ENCODE measurements at regions not wholly inside any gene's neighbourhood (a gene's known extent, or its start where the extent isn't known, plus 50 kb on each side); places are given as distances from the start of the nearest gene placed in this dataset.

DNA sequence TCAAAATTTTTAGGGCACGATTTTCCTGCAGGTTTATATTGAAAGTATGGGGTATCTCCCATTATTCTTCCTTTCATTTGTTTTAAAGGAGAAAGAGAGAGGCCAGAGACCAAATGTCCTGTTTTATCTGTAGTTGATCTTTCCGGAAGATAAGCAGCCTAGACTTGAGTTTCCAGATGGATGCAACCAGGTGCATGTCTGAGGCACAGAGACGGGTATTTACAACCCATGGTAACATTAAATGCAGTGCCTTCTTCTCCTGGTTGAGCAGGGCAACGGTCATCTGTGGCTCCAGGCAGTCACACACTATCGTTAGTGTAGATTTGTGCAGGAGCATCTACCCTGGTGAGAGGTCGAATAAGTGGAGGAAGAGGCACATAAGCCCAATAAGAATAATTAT is 1507.1 kb downstream of the UQCRFS1 start:
- DNase-seq, result no peak

DNA sequence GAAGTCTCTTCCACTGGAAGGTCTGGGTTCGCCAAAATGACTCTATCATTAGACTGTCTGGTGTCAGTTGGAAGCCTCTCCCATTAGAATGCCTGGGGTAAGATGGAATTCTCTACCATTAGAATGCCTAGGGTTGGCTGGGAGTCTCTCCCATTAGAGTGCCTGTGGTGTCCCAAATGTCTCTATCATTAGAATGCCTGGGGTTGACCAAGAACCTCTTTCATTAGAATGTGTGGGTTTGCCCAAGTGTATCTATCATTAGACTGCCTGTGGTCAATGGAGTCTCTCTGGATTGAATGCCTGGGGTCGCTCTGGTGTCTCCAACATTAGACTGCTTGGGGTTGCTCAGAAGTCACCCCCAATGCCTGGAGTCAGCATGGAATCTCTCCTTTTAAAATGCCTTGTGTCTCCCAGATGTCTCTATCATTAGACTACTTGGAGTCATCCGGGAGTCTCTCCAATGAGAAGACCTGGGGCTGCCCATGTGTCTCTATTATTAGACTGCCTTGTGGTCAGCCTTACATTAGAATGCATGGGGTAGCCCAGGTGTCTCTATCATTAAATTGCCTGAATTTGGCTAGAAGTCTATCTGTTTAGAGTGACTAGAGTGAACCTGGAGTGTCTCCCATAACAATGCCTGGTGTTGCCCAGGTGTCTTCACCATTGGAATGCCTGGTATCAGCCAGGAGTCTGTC is 1518.4 kb downstream of the UQCRFS1 start:
- DNase-seq, result no peak

DNA sequence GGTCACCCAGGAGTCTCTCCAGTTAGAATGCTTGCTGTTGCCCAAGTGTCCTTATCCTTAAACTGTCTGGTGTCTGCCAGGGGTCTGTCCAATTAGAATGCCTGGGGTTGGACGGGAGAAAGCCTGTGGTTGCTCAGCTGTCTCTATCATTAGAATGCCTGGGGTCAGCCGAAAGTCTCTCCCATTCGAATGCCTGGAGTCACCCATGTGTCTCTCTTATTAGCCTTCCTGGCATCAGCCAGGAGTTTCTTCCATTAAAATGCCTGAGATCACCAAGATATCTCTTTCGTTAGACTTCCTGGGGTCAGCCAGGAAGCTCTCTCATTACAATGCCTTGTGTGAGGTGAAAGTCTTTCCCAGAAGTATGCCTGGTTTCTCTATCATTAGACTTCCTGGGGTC is 1521.0 kb downstream of the UQCRFS1 start:
- DNase-seq, result no peak

DNA sequence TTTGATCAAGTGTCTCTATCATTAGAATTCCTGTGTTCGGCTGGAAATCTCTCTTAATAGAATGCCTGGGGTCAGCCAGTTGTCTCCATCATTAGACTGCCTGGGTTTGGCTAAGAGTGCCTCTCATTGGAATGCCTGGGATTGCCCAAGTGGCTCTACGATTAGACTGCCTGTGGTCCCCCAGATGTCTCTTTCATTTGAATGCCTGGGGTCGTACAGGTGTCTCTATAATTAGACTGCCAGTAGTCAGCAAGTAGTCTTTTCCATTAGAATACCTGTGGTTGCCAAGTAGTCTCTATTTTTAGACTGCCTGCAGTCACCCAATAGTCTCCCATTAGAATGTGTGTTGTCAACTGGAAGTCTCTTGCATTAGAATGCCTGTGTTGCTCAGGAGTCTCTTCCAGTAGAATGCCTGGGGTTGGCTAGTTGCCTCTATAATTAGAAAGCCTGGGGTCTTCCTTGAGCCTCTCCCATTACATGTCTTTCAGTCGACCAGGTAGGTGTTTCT is 1523.2 kb downstream of the UQCRFS1 start:
- DNase-seq, result no peak

DNA sequence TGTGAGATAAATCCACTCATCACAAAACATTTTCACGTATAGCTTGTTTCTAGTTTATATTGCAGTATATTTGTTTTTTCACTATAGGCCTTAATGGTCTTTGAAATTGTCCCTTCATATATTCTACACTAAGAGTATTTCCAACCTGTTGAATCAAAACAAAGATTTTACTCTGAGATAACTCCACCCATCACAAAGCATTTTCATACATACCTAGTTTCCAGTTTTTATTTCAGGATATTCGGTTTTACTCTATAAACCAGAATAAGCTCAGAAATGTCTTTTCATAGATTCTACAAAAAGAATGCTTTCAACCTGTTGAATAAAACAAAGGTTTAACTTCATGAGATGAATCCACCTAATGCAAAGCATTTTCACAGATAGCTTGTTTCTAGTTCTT is 1528.7 kb downstream of the UQCRFS1 start:
- DNase-seq, result no peak

DNA sequence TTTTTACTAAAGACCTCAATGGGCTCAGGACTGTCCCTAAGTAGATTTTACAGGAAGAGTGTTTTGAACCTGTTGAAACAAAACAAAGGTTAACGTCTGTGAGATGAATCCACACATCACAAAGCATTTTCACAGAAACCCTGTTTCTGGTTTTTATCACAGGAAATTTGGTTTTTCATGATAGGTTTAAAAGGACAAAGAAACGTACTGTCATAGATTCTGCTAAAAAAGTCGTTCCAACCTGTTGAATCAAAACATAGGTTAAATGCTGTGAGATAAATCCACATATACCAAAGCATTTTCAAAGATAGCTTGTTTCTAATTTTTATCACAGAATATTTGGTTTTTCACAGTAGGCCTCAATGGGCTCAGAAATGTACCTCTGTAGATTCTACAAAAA is 1531.0 kb downstream of the UQCRFS1 start:
- no peak for DNase-seq

DNA sequence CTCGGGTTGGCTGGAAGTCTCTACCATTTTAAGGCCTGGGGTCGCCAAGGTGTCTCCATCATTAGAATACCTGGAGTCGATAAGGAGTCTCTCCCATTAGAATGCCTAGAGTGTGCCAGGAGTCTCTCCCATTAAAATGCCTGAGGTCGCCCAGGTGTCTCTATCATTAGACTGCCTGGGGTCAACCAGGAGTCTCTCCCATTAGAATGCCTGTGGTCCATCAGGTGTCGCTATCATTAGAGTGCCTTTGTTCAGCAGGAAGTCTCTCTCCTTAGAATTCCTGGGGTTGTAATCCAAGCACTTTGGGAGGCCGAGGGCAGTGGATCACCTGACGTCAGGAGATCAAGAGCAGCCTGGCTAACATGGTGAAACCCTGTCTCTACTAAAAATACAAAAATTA is 1533.0 kb downstream of the UQCRFS1 start:
- DNase-seq, result no peak

DNA sequence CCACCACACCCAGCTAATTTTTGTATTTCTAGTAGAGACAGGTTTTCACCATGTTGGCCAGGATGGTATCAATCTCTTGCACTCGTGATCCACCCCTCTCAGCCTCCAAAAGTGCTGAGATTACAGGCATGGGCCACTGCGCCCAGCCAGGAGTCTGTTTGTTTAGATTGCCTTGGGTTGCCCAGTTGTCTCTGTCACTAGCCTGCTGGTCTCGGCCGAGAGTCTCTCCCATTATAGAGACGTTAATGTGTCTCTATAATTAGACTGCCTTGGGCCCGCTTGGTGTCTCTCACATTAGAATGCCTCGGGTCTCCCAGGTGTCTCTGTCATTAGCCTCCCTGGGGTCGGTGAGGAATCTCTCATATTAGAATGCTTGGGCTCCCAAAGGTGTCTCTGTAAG is 1533.6 kb downstream of the UQCRFS1 start:
- no peak for DNase-seq

DNA sequence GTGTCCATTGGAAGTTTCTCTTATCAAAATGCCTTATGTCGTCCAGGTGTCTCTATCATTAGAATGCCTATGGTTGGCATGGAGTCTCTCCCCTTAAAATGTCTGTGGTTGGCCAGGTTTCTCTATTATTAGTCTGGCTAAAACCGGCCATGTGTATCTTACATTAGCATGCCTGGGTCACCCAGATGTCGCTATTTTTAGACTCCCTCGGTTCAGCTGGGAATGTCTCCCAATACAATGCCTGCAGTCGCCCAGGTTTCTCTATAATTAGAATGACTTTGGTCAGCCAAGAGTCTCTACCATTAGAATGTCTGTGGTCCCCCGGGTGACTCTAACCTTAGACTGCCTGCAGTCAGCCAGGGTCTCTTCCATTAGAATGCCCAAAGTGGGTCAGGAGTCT is 1536.1 kb downstream of the UQCRFS1 start:
- no peak for DNase-seq

DNA sequence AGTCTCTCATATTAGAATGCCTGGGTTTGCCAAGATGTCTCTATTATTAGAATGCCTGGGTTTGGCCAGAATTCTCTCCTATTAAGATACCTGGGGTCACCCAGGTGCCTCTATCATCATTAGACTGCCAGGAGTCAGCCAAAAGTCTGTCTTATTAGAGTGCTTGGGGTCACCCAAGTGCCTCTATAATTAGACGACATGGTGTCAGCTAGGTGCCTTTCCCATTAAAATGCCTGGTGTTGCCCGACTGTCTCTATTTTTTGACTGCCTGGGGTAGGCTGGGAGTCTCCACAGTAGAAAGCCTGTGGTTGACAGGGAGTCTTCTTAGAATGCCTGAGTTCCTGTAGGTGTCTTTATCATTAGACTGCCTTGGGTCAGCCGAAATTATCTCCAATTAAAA is 1536.6 kb downstream of the UQCRFS1 start:
- no peak for DNase-seq

DNA sequence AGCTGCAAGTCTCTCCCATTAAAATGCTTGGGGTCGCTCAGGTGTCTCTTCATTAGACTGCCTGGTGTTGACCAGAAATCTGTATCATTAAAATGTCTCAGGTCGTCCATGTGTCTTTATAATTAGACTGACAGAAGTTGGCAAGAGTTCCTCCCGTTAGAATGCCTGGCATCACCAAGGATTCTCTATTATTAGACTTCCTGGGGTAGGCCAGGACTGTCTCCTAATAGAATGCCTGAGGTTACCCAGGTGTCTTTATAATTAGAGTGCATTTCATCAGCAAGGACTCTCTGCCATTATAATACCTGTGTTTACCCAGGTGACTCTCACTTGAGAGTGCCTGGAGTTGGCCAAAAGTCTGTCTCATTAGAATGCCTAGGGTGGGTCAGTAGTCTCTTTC is 1537.2 kb downstream of the UQCRFS1 start:
- no peak for DNase-seq

DNA sequence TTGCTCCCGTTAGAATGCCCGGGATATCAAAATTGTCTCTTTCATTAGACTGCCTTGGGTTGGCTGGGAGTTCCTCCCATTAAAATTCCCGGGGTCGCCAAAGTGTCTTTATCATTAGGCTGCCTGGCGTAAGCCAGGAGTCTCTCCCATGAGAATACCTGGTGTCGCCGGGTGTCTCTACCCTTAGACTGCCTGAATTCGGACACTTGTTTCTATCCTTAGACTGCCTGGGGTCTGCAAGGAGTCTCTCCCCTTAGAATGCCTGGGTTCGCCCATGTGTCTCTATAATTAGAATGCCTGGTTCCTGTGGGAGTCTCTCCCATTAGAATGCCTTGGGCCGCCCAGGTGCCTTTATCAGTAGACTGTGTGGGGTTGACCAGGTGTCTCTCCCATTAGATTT is 1538.2 kb downstream of the UQCRFS1 start:
- no peak for DNase-seq

DNA sequence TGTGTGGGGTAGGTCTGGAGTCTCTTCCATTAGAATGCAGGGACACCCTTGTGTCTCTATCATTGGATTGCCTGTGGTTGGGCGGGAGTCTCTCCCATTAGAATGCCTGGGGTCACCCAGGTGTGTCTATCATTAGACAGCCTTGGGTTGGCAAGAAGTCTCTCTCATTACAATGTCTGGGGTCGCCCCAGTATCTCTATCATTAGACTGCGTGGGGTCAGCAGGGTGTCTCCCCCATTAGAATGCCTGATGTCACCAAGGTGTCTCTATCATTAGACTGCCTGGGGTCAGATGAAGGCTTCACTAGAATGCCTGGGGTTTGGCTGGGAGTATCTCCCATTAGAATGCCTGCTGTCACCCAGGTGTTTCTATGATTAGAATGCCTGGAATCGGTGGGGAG is 1539.0 kb downstream of the UQCRFS1 start:
- no peak for DNase-seq

DNA sequence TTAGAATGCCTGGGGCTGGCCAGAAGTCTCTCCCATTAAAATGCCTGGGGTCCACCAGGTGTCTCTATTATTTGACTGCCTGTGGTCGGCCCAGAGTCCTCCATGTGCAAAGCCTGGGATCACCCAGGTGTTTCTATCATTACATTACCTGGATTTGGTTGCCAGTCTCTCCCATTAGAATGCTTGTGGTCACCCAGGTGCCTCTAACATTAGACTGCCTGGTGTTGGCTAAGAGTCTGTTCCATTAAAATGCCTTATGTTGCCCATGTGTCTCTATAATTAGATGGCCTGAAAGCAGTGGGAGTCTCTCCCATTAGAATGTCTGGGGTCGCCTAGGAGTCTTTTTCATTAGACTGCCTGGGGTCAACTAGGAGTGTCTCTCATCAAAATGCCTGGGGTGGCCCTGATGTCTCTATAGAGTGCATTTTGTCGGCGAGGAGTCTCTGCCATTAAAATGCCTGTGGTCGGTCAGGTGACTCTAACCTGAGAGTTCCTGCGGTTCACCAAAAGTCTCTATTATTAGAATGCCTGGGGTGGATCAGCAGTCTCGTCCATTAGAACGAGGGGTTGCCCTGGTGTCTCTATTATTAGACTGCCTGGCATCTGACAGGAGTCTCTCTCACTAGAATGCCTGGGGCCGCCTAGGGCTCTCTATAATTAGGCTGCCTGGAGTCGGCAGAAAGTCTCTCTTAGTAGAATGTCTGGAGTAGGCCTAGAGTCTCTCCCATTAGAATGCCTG is 1540.5 kb downstream of the UQCRFS1 start:
- DNase-seq, result no peak

DNA sequence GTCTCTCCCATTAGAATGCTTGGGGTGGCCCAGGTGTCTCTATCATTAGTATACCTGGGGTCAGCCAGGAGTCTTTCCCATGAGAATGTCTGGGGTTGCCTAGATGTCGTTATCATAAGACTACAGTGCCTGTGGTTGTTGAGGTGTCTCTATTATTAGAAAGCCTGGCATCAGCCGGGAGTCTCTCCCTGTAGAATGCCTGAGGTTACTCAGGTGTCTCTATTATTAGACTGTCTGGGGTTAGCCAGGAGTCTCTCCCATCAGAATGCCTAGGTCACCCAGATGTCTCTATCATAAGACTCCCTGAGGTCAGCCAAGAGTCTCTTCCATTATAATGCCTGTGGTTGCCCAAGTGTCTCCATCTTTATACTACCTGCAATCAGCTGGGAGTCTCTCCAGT is 1541.1 kb downstream of the UQCRFS1 start:
- no peak for DNase-seq

DNA sequence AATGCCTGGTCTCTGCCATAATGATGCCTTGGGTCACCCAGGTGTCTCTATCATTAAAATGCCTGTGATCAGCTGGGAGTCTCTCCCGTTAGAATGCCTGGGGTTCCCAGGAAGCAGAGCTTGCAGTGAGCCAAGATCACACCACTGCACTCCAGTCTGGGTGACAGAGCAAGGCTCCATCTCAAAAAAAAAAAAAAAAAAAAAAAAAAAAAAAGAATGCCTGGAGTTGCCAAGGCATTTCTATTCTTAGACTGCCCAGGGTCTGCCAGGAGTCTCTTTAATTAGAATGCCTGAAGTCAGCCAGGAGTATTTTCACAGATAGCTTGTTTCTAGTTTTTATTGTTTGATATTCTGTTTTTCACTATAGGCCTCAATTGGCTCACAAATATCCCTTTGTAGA is 1552.5 kb downstream of the UQCRFS1 start:
- DNase-seq, result no peak

DNA sequence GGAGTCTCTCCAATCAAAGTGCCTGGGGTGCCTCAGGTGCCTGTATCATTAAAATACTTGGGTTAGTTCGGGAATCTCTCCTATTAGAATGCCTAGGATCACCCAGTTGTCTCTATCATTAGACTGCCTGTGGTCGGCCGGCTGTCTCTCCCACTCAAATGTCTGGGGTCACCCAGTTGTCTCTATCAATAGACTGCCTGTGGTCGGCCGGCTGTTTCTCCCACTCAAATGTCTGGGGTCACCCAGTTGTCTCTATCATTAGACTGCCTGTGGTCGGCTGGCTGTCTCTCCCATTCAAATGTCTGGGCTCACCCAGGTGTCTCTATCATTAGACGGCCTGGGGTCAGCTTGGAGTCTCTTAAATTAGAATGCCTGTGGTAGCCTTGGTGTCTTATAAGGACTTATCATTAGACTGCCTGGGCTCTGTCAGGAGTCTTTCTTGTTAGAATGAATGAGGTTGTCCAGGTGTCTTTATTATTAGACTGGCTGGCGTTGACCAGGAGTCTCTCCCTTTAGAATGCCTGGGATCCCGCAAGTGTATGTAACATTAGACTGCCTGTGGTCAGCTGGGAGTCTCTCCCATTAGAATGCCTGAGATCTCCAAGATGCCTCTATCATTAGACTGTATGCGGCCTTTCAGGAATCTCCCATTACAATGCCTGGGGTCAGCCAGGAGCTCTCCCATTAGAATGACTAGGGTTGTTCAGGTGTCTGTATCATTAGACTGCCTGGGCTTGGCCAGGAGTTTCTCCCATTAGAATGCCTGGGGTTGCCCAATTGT is 1555.5 kb downstream of the UQCRFS1 start:
- DNase-seq, result no peak

DNA sequence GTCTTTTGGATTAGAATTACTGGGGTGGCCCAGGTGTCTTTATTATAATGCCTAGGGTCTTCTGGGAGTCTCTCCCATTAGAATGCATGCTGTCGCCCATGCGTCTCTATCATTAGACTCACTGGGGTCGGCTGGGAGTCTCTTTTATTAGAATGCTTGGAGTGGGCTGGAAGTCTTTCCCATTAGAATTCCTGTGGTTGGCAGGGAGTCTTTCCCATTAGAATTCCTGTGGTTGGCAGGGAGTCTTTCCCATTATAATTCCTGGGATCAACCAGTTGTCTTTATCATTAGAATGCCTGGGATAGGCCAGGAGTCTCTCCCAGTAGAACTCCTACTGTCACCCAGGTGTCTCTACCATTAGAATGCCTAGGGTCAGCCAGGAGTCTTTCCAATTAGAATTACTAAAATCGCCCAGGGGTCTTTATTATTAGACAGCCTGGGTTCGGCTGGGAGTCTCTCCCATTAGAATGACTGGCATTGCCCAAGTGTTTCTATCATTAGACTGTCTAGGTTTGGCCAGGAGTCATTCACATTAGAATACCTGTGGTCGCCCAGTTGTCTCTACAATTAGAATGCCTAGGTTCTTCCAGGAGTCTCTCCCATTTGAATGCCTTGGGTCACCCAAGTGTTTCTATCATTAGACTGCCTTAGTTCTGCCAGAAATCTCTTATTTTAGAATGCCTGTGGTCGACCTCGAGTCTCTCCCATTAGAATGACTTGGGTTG is 1558.5 kb downstream of the UQCRFS1 start:
- no peak for DNase-seq

DNA sequence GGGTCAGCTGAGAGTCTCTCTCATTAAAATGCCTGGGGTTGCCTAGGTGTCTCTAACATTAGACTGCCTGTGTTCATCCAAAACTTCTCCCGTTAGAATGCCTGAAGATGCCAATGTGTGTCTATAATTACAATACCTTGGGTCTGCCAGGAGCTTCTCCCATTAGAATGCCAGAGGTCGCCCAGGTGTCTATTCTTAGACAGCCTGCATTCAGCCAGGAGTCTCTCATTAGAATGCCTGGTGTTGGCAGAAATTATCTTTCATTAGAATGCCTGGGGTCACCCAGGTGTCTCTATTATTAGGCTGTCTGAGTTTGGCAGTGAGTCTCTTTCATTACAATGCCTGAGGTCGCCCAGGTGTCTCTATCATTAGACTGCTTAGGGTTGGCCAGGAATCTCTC is 1560.2 kb downstream of the UQCRFS1 start:
- no peak for DNase-seq

DNA sequence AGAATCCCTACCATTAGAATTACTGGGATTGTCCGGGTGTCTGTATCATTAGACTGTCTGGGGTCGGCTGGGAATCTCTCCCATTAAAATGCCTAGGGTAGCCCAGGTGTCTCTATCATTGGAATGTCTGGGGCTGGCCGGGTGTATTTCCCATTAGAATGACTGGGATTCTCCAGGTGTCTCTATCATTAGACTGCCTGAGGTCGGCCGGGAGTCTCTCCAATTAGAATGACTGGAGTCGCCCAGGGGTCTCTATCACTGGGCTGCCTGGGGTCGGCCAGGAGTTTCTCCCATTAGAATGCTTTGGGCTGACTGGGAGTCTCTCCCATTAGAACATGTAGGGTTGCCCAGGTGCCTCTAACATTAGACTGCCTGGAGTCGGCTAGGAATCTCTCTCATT is 1560.7 kb downstream of the UQCRFS1 start:
- no peak for DNase-seq

DNA sequence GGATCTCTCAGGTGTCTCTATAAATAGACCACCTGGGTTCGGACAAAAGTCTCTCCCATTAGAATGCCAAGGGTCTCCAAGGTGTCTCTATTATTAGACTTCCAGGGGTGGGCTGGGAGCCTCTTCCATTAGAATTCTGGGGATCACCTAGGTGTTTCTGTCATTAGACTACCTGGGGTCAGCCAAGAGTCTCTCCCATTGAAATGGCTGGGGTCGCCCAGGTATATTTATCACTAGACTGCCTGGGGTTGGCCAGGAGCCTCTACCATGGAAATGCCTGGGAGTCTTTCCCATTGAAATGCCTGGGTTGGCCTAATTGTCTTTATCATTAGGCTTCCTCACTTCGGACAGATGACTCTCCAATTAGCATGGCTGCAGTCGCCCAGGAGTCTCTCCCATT is 1565.5 kb downstream of the UQCRFS1 start:
- DNase-seq, result no peak

DNA sequence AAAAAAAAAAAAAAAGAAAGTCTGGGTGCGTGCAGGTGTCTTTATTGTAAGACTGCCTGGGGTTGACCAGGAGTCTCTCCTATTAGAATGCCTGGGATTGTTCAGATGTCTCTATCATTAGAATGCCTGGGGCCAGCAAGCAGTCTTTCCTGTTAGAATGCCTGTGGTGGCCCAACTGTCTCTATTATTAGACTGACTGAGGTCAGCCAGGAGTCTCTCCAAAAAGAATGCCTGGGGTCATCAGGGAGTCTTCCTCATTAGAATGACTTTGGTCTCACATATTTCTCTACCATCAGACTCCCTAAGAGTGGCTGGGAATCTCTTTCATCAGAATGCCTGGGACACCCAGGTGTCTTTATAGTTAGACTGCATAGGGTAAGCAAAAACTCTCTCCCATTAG is 1577.5 kb downstream of the UQCRFS1 start:
- DNase-seq, result no peak

DNA sequence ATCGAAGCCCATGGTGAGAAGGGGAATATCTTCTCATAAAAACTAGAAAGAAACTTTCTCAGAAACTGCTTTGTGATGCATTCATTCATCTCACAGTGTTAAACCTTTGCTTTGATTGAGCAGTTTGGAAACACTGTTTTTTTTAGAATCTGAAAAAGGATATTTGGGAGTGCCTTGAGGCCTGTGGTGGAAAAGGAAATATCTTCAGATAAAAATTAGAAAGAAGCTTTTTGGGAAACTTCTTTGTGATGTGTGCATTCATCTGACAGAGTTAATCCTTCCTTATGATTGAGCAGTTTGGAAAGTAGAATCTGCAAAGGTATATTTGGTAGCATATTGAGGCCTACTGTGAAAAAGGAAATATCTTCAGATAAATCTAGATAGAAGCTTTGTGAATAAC is 1594.9 kb downstream of the UQCRFS1 start:
- no peak for DNase-seq
